Esophagus squamous epithelium (tissue), 5 donors: ENCODE measurements at regions not wholly inside any gene's neighbourhood (a gene's known extent, or its start where the extent isn't known, plus 50 kb on each side); places are given as distances from the start of the nearest gene placed in this dataset.

Source experiments
- DNase-seq: peaks from one replicate; lab custom pipeline; 2025; lab: John Stamatoyannopoulos, UW
- H3K27ac ChIP-seq, 4 donors: fragments of 200-600 bp; sonication (generic); one replicate each; pipeline ENCODE4 v1.5.1; 2016 to 2019; ENCODE audit warnings: mild to moderate bottlenecking in 1 of 4
- H3K27me3 ChIP-seq, 4 donors: fragments of 200-600 bp; sonication (generic); 1 replicate in 3 of 4; 2 replicates in 1 of 4; pipeline versions ENCODE4 v1.5.1 to v1.6.0; 2017 to 2021; ENCODE audit warnings: antibody characterized with exemption in 1 of 4
- H3K36me3 ChIP-seq, 3 donors: fragments of 200-600 bp; sonication (generic); one replicate each; pipeline ENCODE4 v1.5.1; 2016 to 2019
- H3K4me1 ChIP-seq, 3 donors: fragments of 200-600 bp; sonication (generic); one replicate each; pipeline ENCODE4 v1.5.1; 2017 to 2019
- H3K4me3 ChIP-seq, 4 donors: fragments of 200-600 bp; sonication (generic); 1 replicate in 3 of 4; 2 replicates in 1 of 4; pipeline ENCODE4 v1.5.1; 2016 to 2019; ENCODE audit warnings: mild to moderate bottlenecking in 2 of 4, moderate library complexity in 1 of 4
- H3K9me3 ChIP-seq, 3 donors: fragments of 200-600 bp; sonication (generic); one replicate each; pipeline ENCODE4 v1.5.1; 2016 to 2019
- CTCF ChIP-seq, 6 experiments: fragments of 450-650 bp in 4 of 6; fragments of 200-600 bp in 2 of 6; sonication (generic) in 2 of 6; IDR thresholded peaks; one replicate each; pipeline ENCODE4 v1.5.1; 2016 to 2019; ENCODE audit warnings: antibody characterized with exemption in 6 of 6, mild to moderate bottlenecking in 4 of 6, moderate library complexity in 4 of 6
- POLR2A ChIP-seq, 4 donors: fragments of 450-650 bp; IDR thresholded peaks; one replicate each; pipeline ENCODE4 v1.6.1; 2017; ENCODE audit warnings: antibody characterized with exemption in 4 of 4, mild to moderate bottlenecking in 4 of 4, moderate library complexity in 3 of 4
- WGBS, 2 donors: methylation state at CpG; one replicate each; pipeline ENCODE4 v1.1.5; 2018; 5-methylcytosine and 5-hydroxymethylcytosine counted together
- intact Hi-C: fragments of 100-400 bp; cut with DNase I; formaldehyde crosslinking; loops from one replicate; pipeline ENCODE4 v1.15.0; 2022
- donor health status: DM: yes; HTN: yes; CAD: no.

GRCh38 chr5:109571785-109572184 lies 117.9 kb upstream of the MAN2A1 start:
- no peak for TF ChIP-seq POLR2A (IDR thresholded peaks at IDR 0.05)
- no peak for TF ChIP-seq CTCF (IDR thresholded peaks at IDR 0.05)
- Histone ChIP-seq H3K27ac (no peak overlapping the region), H3K36me3 (no peaks in the 10 kb centered on the region), H3K9me3 (no peaks in the 10 kb centered on the region), H3K4me1 (no peaks in the 10 kb centered on the region), H3K27me3 (no peaks in the 10 kb centered on the region), H3K4me3 (no peak overlapping the region)
- DNase-seq, result no peak
- intact Hi-C loops, result no loop called here
- WGBS, 2 donors, result 78 to 80% methylated on average over 1 of the region's 1 CpG

GRCh38 chr5:109570362-109570874 lies 119.3 kb upstream of the MAN2A1 start:
- no peak overlapping the region for H3K27ac ChIP-seq
- WGBS, 2 donors, result 91% methylated on average over 20 of the region's 20 CpGs
- no peak for DNase-seq
- intact Hi-C loops, result no loop called here
- no peaks in the 10 kb centered on the region for H3K27me3 ChIP-seq
- H3K9me3 ChIP-seq, result no peaks in the 10 kb centered on the region
- TF ChIP-seq POLR2A (IDR thresholded peaks at IDR 0.05), result no peak
- TF ChIP-seq CTCF (IDR thresholded peaks at IDR 0.05), result no peak
- H3K4me1 ChIP-seq, result no peaks in the 10 kb centered on the region
- no peaks in the 10 kb centered on the region for H3K36me3 ChIP-seq
- no peak overlapping the region for H3K4me3 ChIP-seq

GRCh38 chr5:109567374-109568044 lies 122.2 kb upstream of the MAN2A1 start:
- H3K27ac ChIP-seq, result no peak overlapping the region
- no peaks in the 10 kb centered on the region for H3K36me3 ChIP-seq
- 66 to 68% methylated on average over 7 of the region's 7 CpGs for WGBS, 2 donors
- no peaks in the 10 kb centered on the region for H3K27me3 ChIP-seq
- no peak overlapping the region for H3K4me3 ChIP-seq
- intact Hi-C loops, result no loop called here
- no peaks in the 10 kb centered on the region for H3K4me1 ChIP-seq
- TF ChIP-seq CTCF (IDR thresholded peaks at IDR 0.05) (no peak), POLR2A (IDR thresholded peaks at IDR 0.05) (no peak)
- no peak for DNase-seq
- no peaks in the 10 kb centered on the region for H3K9me3 ChIP-seq

GRCh38 chr5:109566361-109566760 lies 123.4 kb upstream of the MAN2A1 start:
- Histone ChIP-seq H3K9me3 (no peaks in the 10 kb centered on the region), H3K4me1 (no peaks in the 10 kb centered on the region), H3K36me3 (no peaks in the 10 kb centered on the region), H3K27ac (no peak overlapping the region), H3K27me3 (no peaks in the 10 kb centered on the region), H3K4me3 (no peak overlapping the region)
- 57 to 59% methylated on average over 2 of the region's 2 CpGs for WGBS, 2 donors
- TF ChIP-seq CTCF (IDR thresholded peaks at IDR 0.05) (no peak), POLR2A (IDR thresholded peaks at IDR 0.05) (no peak)
- intact Hi-C loops, result no loop called here
- no peak for DNase-seq

- Histone ChIP-seq H3K9me3 (no peaks in the 10 kb centered on the region), H3K4me1 (no peaks in the 10 kb centered on the region), H3K4me3 (no peak overlapping the region), H3K27ac (no peak overlapping the region), H3K27me3 (no peaks in the 10 kb centered on the region), H3K36me3 (no peaks in the 10 kb centered on the region)
- TF ChIP-seq CTCF (IDR thresholded peaks at IDR 0.05) (no peak), POLR2A (IDR thresholded peaks at IDR 0.05) (no peak)
- intact Hi-C loops, result no loop called here
- WGBS, 2 donors, result 89 to 96% methylated on average over 1 of the region's 1 CpG
- no peak for DNase-seq
These were observed 126.0 kb upstream of the MAN2A1 start for GRCh38 chr5:109563739-109564138.
